ENCODE measurements at regions not wholly inside any gene's neighbourhood (a gene's known extent, or its start where the extent isn't known, plus 50 kb on each side); places are given as distances from the start of the nearest gene placed in this dataset.

DNA sequence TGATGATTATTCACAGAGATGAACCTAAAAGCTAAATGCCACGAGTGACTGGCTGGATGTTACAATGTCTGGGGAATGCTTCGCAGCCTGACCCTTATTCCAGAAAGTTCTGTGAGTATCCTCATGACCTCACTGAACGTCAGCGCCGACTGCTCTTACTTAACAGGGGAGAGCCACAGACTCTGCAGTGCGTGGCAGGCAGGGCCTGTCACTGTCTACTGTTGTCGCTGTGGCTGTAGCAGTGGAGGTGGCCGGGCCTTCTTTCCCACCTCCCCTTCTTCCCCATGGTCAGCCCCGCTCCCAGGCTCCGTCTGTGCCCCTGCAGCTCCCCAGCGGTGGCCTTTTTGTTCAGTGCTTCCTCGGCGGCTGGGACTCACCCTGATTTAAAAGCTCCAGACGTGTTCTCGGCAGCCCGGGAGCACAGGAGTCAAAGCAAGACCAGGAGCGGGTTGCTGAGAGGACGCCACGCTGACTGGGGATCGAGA, 52.2 kb upstream of the TARBP1 start:
- peaks cover 8% of the 10 kb centered on the region for H3K4me1 ChIP-seq (ENCODE audit: control insufficient read depth, extremely low read depth, insufficient read depth, low read length)
- no peaks in the 10 kb centered on the region for H3K9me1 ChIP-seq (replicated peaks; ENCODE audit: control insufficient read depth, extremely low read depth, insufficient read depth, low read length)
- intact Hi-C loops (cut with micrococcal nuclease): loop anchor here (2.0 kb wide), 1 partner anchor 14 kb away; no protein-coding TSS in a partner anchor
- POLR2A ChIA-PET: no interaction called here
- no peaks in the 10 kb centered on the region for H4K20me1 ChIP-seq (replicated peaks; ENCODE audit: control insufficient read depth, extremely low read depth, insufficient read depth, low read length)
- FAIRE-seq (peak; percentile 37), DNase-seq (ENCODE audit: low read depth, low spot score) (no peak)
- no peak overlapping the region for H3K4me2 ChIP-seq (ENCODE audit: insufficient read depth, low read length)
- TF ChIP-seq MYC (IDR thresholded peaks at IDR 0.05; ENCODE audit: low read depth, low read length) (no peak), POLR2AphosphoS5 (IDR thresholded peaks at IDR 0.05; ENCODE audit: insufficient read depth, low read depth, low read length) (no peak), GATA2 (IDR thresholded peaks at IDR 0.05; ENCODE audit: insufficient read depth, insufficient read length, low read depth, low read length) (no peak), JUN (IDR thresholded peaks at IDR 0.05; ENCODE audit: borderline replicate concordance, insufficient read depth, insufficient read length, low read depth) (no peak), POLR2A (IDR thresholded peaks at IDR 0.05; ENCODE audit: low read depth, low read length) (no peak), CTCF (IDR thresholded peaks at IDR 0.05; ENCODE audit: extremely low read depth in 1 of 2, insufficient read depth in 1 of 2, low read depth in 1 of 2, low read length in 2 of 2) (no peak), FOS (IDR thresholded peaks at IDR 0.05; ENCODE audit: borderline replicate concordance, insufficient read depth, low read length) (no peak), MAX (IDR thresholded peaks at IDR 0.05; ENCODE audit: insufficient read depth, insufficient read length) (no peak), EZH2 (IDR thresholded peaks at IDR 0.05; ENCODE audit: borderline replicate concordance, low read depth, low read length, severe bottlenecking) (no peak)
- no peaks in the 10 kb centered on the region for H3K9me3 ChIP-seq (replicated peaks; ENCODE audit: control insufficient read depth, insufficient read depth, low read length)
- dilution Hi-C loops (cut with MboI; ENCODE audit: extremely low pct_ligation_motif_present, low sequenced_read_pairs): no loop called here
- no TSS peak for BruUV-seq (replicated peaks)
- peak overlapping the region; percentile 84 for H2AFZ ChIP-seq (ENCODE audit: low read depth, low read length)
- H3K36me3 ChIP-seq (ENCODE audit: control insufficient read depth in 2 of 2, extremely low read depth in 1 of 2, insufficient read depth in 2 of 2, low read length in 2 of 2): no peaks in the 10 kb centered on the region
- no peaks in the 10 kb centered on the region for H3K27me3 ChIP-seq (ENCODE audit: control insufficient read depth in 2 of 2, insufficient read depth in 2 of 2, low read length in 2 of 2)
- CTCF ChIA-PET: interaction anchor here (0.6 to 2.6 kb wide), 4 partner anchors 10 to 434 kb away, joined by 3 to 6 read pairs (median 3); no protein-coding TSS in a partner anchor
- no peaks in the 10 kb centered on the region for H3K79me2 ChIP-seq (ENCODE audit: control insufficient read depth, insufficient read depth, low read length)
- no peak overlapping the region for H3K27ac ChIP-seq (ENCODE audit: insufficient read depth, low read depth, low read length)
- no peak overlapping the region for H3K4me3 ChIP-seq (replicated peaks in 1 of 3; ENCODE audit: insufficient read depth in 1 of 3, low read depth in 1 of 3, low read length in 3 of 3)
- H3K9ac ChIP-seq (replicated peaks; ENCODE audit: extremely low read depth, insufficient read depth, low read length): peak overlapping the region; percentile 12
